T-helper 1 cell treated with Interleukin-12 subunit alpha and Interleukin-12 subunit beta and Interleukin-4 antibody, amounts not matched to agents 30 ng/mL and 1 ng/mL, for 36 hours (primary cell): ENCODE measurements at regions not wholly inside any gene's neighbourhood (a gene's known extent, or its start where the extent isn't known, plus 50 kb on each side); places are given as distances from the start of the nearest gene placed in this dataset.

Experiments
- intact Hi-C: fragments of 100-400 bp; cut with micrococcal nuclease; formaldehyde crosslinking; loops from one replicate; pipeline ENCODE4 v1.15.1; 2024

GRCh38 chr14:71716041-71716772 lies 216.0 kb upstream of the RGS6 start:
- intact Hi-C loops = no loop called here

- intact Hi-C loops = no loop called here
Observed at GRCh38 chr14:71720978-71721624, 211.1 kb upstream of the RGS6 start.

GRCh38 chr14:71721791-71722190 lies 210.4 kb upstream of the RGS6 start:
- intact Hi-C loops = no loop called here

GRCh38 chr14:71722885-71723284 lies 209.3 kb upstream of the RGS6 start:
- intact Hi-C loops = no loop called here

GRCh38 chr14:71725922-71726579 lies 206.2 kb upstream of the RGS6 start:
- intact Hi-C loops = no loop called here

- intact Hi-C loops = no loop called here
Observed at GRCh38 chr14:71726580-71727021, 205.6 kb upstream of the RGS6 start.

GRCh38 chr14:71728386-71728785 lies 203.8 kb upstream of the RGS6 start:
- intact Hi-C loops = no loop called here

- intact Hi-C loops = no loop called here
Observed at GRCh38 chr14:71729596-71729995, 202.6 kb upstream of the RGS6 start.

- intact Hi-C loops = no loop called here
Observed at GRCh38 chr14:71730471-71730870, 201.8 kb upstream of the RGS6 start.

GRCh38 chr14:71731096-71731495 lies 201.1 kb upstream of the RGS6 start:
- intact Hi-C loops = no loop called here

GRCh38 chr14:71733210-71733883 lies 198.9 kb upstream of the RGS6 start:
- intact Hi-C loops = no loop called here

- intact Hi-C loops = no loop called here
Observed at GRCh38 chr14:71734076-71734475, 198.2 kb upstream of the RGS6 start.

GRCh38 chr14:71734885-71735284 lies 197.3 kb upstream of the RGS6 start:
- intact Hi-C loops = no loop called here

- intact Hi-C loops = no loop called here
Observed at GRCh38 chr14:71737760-71738159, 194.5 kb upstream of the RGS6 start.

- intact Hi-C loops = no loop called here
Observed at GRCh38 chr14:71739273-71739990, 192.8 kb upstream of the RGS6 start.

- intact Hi-C loops = no loop called here
Observed at GRCh38 chr14:71741241-71741640, 191.0 kb upstream of the RGS6 start.

GRCh38 chr14:71742485-71742884 lies 189.7 kb upstream of the RGS6 start:
- intact Hi-C loops = no loop called here

GRCh38 chr14:71745072-71745471 lies 187.2 kb upstream of the RGS6 start:
- intact Hi-C loops = no loop called here

- intact Hi-C loops = no loop called here
Observed at GRCh38 chr14:71748196-71748595, 184.0 kb upstream of the RGS6 start.

- intact Hi-C loops = no loop called here
Observed at GRCh38 chr14:71749613-71750238, 182.5 kb upstream of the RGS6 start.

GRCh38 chr14:71751264-71751663 lies 181.0 kb upstream of the RGS6 start:
- intact Hi-C loops = no loop called here
